HL-60 (cell line): ENCODE measurements at regions not wholly inside any gene's neighbourhood (a gene's known extent, or its start where the extent isn't known, plus 50 kb on each side); places are given as distances from the start of the nearest gene placed in this dataset.

Source experiments
- CTCF ChIP-seq: IDR thresholded peaks from one replicate; pipeline ENCODE4 v1.5.1; 2011; ENCODE audit warnings: low read length, control low read depth, inconsistent platforms; ENCODE audit not compliant: insufficient read depth
- POLR2AphosphoS5 ChIP-seq: IDR thresholded peaks from 2 replicates; pipeline ENCODE4 v1.6.1; 2012; ENCODE audit warnings: low read depth
- REST ChIP-seq: IDR thresholded peaks from 2 replicates; pipeline ENCODE4 v1.6.1; 2012; ENCODE audit warnings: low read depth; ENCODE audit not compliant: insufficient replicate concordance

GRCh38 chr13:109995578-109995977, 209.2 kb upstream of the IRS2 start:
- TF ChIP-seq CTCF (no peak), REST (no peak), POLR2AphosphoS5 (no peak)
